GM04504 (cell line): ENCODE measurements at regions not wholly inside any gene's neighbourhood (a gene's known extent, or its start where the extent isn't known, plus 50 kb on each side); places are given as distances from the start of the nearest gene placed in this dataset.

ENCODE experiments used
- DNase-seq: peaks from one replicate; pipeline ENCODE4 v3.0.0-alpha.2; 2012; ENCODE audit warnings: low read depth

DNA sequence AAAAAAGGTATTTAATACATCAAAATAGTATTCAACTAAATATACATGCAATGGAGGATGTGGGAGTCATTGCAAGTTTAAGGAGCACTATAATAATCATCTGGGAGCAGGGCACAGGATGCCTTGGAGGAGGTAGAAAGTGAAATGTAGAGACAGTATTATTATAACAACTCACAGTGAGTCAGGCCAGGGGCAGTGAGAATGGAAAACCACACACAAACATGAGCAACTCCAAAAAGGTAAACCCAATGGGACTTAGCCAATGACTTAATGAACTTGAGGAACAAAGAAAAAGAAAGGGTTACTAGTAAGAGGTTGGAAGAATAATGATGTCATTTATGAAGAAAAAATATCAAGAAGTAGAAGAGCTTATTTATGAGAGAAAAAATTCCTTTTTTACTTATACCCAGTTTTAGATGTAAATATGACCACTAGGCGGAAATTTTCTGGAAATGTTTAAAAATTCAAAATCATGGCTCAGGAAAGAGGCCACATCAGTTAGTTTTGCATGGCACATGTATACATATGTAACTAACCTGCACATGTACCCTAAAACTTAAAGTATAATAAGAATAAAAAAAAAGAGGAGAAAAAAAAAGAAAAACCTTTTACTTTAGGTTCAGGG lies 389.3 kb downstream of the SUCLA2 start:
- no peak for DNase-seq

DNA sequence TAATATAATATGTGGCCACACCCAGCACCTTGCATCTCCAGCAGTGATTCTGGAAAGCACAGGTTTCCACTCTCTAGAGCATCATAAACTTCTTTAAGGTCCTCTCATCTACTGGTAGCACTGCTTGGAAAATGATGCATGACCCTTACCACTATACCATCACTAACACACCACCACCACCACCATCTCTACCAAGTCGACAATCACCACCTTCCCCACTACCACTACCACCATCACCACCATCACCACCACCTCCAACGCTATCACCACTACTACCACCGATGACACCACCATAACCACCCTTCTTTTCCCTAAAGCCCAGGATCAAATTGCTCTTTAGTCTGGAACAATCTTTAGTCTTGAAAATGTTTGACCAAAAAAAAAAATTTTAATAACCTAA lies 390.4 kb downstream of the SUCLA2 start:
- no peak for DNase-seq

- DNase-seq, result no peak
Observed at GRCh38 chr13:47603365-47603764, 397.7 kb downstream of the SUCLA2 start.

- DNase-seq, result no peak
Observed at GRCh38 chr13:47598340-47598911, 402.6 kb downstream of the SUCLA2 start.

DNA sequence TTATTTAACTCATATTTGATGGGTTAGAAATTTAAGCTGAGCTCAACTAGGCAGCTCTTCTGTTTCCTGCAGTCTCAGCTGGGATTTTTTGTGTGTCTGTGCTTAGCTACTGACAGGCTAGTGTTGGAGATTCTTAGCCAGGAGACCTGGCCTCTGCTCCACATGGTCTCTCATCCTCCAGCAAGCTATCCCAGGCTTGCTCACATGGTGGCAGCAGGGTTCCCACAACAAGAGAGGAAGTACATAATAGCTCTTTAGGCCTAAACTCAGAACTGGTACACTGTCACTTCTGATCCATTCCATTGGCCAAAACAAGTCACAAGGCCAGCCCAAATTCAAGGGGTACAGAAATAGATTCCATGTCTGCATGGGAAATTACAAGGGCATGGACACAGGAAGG lies 406.2 kb downstream of the SUCLA2 start:
- DNase-seq, result no peak

- no peak for DNase-seq
Observed at GRCh38 chr13:47592256-47592655, 408.8 kb downstream of the SUCLA2 start.

DNA sequence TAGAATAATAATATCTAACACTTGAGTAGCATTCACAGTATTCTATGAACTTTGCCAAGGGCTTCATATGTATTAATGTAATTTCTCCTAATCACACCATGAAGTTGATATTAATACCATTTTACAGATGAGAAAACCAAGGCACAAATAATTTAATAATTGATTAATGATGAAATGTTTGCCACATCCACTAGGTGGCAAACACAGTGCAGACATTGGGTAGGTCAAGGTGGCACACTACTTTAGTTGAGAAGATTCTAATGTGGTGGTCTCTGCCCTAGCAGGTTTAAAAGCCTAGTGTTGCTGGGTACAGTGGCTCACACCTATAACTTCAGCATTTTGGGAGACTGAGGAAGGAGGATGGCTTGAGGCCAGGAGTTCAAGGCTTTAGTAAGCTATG lies 412.4 kb downstream of the SUCLA2 start:
- no peak for DNase-seq

DNA sequence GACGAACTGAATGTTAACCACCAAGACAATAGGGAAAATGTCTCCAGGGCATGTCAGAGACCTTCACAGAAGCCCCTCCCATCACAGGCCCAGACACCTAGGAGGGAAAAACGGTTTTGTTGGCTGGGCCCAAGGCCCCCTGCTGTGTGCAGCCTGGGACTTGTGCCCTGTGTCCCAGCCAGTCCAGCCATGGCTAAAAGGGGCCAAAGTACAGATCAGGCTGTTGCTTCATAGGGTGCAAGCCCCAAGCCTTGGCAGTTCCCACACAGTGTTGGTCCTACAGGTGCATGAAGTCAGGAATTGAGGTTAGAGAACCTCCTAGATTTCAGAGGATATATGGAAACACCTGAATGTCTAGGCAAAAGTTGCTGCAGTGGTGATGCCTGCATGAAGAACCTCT lies 428.7 kb downstream of the SUCLA2 start:
- DNase-seq, result no peak

DNA sequence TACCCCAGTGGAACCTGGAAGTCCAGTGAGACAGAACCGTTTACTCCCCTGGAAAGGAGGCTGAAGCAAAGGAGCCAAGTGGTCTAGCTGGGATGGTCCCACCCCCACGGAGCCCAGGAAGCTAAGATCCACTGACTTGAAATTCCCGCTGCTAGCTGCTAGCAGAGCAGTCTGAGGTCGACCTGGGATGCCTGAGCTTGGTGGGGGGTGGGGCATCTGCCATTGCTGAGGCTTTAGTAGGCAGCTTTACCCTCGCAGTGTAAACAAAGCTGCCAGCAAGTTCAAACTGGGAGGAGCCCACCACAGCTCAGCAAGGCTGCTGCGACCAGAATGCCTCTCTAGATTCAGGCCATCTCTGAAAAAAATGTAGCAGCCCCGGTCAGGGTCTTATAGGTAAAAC lies 437.0 kb downstream of the SUCLA2 start:
- no peak for DNase-seq

DNA sequence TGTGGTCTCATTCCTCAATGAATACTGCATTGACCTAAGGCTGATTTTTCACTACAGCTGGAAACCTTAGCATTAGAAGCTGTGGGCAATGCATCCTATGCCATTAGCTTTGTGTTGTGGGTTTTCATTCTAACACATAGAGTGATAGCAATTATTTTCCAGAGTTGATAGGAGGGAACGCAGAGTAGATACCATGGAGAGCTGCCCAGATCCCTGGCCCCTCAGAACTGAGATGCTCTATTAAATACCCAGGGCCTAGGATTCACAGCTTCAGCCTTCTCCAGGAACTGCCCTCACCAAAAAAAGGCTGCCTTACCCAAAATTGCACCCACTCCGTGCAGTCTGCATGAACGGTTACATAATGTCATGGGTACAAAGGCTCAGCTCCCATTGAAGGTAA lies 444.4 kb downstream of the SUCLA2 start:
- DNase-seq, result no peak

GRCh38 chr13:47555235-47555634 lies 445.8 kb downstream of the SUCLA2 start:
- DNase-seq, result no peak

DNA sequence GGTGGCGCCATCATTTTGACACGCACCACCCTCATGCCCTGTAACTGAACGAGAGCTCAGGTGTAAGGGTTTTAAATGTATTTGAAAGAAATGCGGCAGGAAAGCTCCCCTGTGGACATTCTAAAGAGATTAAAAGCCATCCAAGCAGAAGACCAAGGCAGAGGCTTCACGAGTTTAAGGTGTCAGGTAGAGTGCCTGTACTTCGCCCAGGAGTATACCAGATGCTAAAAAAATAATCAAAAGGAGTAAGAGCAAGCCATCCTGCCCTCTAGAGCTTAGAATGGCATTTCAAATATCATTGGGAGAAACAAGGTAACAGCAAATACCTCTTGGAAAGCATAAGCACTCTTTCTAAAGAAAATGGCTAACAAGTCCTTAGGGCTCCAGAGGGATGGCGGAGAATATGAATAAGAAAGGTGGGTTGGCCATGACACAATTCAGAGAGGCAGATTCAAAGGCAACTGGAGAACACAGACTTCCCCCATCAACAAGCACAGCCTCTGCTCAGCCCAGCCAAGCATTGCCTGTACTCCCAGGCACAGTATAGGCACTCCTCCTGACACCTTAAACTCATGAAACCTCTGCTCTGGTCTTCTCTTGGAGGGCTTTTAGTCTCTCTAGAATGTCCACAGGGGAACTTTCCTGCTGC lies 447.6 kb downstream of the SUCLA2 start:
- DNase-seq, result no peak

DNA sequence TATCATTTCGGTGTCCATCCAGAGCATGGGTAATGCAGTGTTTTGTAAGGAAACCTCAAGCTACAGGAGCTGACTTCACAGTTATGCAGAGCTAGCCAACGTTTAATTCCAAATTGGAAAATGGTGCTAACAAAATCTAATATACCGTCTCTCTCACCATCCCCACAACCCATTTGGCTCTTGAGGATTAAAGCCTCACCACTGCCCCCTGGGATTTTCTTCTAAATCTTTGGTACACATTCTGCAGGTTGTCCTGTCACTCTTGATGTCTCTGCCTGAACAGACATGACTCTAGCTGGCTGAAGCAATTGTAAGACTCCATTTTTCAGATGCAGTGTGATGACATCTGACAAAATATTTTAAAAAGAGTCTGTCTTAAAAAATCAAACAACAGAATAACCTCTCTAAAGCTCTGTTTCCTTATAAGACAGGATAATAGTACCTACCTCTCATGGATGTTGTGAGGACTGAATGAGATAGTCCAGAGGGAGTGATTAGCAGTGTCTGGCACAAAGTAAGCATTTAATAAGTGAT lies 451.8 kb downstream of the SUCLA2 start:
- no peak for DNase-seq

DNA sequence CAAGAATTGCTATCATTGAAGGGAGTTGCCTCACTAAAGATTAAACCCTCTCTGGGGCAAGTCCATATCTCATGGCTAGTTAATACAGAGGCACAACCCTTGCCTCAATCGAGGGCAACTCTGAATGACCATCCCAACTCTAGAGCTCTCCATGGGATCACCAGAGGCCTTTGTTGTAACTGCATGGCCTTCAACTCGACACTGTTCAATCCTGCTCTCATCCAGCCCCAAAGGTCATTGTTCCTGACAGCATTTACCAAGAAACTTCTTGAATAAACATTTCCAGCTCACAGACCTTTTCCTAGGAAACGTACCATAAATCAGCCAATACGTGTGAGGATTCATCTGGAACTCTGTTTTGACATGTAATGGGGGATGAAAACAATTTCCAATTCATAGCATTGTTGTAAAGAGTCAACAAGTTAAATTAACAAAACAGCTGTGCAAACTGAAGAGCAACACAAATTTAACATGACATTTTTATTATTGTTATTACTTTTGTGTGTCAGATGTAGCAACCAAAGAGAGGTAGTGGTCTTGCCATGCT lies 452.7 kb downstream of the SUCLA2 start:
- no peak for DNase-seq

DNA sequence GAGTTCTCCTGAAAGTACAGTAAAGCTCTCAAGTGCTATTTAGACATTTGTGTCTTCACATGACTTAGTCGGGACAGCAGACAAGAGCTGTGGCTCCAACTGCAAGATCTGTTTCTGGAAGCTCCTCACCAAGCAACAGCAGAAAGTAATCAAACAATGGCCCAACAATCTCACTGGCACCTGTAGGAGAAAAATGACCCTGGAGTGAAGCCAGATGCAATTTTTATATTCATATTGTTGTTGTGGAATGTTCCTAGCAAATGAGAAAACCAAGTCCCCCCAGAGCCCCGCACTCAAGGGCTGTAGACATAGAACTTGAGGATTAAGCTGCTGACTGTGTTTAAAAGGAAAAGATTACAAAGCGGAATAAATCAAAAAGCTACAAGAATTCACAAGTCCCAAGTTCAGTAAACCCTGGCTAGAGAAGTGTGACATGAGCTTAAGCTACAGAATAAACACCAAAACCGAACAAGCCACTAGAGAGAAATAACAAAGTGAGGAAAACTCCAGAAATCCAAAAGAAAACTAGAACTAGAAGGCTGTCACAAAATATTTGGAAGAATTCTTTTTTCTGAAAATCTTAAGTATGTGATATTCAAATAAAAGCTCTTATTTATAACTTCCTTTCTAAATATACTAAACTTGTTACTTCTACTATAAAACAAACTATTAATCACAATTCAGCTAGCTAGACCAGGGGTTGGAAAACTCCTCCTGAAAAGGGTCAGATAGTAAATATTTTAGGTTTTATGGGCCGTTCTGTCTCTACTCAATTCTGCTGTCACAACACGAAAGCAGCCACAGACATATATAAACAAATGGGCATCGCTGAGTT lies 454.5 kb downstream of the SUCLA2 start:
- DNase-seq, result no peak

DNA sequence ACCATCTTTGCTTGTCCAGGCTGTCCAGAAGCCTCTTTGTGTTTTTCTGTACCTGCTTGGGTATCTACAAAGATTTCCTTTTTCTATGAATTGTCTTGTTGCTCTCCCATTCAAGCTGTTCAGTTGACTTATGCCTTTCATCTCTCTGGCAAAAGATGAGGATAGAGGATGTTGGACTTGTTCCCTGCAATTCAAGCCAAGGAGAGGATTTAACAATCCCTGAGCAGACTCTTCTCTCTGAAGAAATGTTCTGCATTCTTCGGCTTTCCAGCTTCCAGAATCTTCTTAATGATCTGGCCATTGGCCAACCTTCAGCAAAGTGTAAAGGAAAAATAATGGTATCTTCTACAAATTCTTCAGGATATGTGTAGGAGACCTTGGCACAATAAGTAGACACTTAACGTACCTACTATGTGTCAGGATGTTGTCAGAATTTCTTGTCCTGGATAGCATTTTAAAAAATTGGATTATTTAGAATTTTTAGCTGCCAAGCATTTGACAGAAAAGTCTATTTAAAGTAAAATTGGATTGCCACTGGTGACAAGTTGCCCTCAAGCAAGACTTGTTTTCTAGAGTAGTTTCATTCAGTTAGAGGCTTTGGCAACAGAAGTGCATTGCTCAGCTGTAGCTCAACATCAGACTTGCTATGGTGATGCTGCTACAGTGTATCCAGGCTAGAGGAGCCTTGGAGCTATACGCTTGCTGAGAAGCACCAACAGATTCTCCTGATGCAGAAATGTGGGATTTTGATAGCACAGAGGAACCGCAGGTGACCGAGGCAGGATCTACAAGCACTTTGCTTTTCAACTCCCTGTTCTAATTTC lies 455.7 kb downstream of the SUCLA2 start:
- DNase-seq, result peak; percentile 7

GRCh38 chr13:47539317-47539716 lies 461.8 kb downstream of the SUCLA2 start:
- no peak for DNase-seq

DNA sequence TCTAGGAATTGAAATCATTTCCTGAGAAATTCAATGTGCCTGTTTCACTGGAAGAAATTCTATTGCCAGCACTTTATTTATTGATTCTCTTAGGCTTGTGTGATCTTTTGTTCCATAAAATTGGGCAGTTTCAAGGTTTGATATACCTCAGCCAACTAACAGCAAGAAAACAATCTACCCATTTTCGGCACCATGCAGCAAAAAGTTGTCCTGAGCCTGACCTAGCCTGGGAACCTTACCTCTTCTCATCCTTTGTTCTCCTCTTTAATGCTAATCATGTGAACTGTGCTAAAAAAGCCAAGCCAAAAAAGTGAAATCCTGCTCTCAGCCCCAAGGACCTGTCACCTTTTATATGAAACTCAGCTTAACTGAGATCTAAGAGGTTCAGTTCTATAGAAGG lies 477.3 kb downstream of the SUCLA2 start:
- no peak for DNase-seq

DNA sequence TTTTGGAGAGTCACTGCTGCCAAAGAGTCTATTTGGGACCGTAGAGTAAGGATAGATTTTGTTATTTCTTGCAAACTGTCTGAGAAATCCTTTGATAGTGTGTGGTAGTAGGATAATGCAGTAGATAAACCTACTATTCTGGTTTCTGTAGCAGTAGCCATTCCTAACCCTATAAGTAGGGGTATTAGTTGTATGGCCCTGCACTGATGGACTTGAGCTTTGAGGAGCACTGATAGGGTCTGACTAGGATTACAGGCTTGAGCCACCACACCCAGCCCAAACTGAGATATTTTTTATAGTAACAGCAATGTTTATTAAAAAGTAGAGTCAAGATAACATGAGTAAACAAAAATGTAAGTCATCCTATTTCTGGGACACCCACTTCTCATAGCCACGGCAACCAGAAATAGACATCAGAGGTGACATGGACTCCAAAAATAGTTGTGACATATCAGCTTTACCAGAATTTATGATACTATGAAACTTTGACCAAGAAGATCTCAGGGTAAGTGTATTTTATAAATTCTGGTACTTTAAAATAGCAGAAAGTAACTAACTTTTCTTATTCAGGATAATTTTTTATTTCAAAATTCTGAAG lies 479.1 kb downstream of the SUCLA2 start:
- DNase-seq, result no peak

DNA sequence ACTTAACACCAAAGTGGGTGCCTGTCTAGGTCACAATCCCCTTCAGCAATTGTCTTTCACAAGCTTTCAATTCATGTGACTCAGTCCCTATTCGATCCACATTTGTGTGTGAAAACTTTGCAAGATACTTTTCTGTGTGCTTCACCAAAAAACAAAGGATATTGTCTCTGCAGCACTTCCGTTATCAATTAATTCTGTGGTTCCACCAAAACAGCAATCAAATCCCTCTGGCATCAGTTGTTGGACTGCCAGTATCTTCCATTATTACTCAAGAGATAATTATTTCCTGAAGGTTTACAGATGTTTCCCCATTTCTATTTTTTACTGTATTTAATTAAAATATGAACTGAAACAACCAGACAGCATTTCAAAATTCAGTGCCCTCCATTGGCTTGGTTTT lies 481.4 kb downstream of the SUCLA2 start:
- DNase-seq, result no peak

- DNase-seq, result no peak
Observed at GRCh38 chr13:47518530-47518929, 482.5 kb downstream of the SUCLA2 start.
